KG1 (cell line): ENCODE measurements at regions not wholly inside any gene's neighbourhood (a gene's known extent, or its start where the extent isn't known, plus 50 kb on each side); places are given as distances from the start of the nearest gene placed in this dataset.

Experiments used
- DNase-seq: peaks from one replicate; lab custom pipeline; 2025; lab: John Stamatoyannopoulos, UW

DNA sequence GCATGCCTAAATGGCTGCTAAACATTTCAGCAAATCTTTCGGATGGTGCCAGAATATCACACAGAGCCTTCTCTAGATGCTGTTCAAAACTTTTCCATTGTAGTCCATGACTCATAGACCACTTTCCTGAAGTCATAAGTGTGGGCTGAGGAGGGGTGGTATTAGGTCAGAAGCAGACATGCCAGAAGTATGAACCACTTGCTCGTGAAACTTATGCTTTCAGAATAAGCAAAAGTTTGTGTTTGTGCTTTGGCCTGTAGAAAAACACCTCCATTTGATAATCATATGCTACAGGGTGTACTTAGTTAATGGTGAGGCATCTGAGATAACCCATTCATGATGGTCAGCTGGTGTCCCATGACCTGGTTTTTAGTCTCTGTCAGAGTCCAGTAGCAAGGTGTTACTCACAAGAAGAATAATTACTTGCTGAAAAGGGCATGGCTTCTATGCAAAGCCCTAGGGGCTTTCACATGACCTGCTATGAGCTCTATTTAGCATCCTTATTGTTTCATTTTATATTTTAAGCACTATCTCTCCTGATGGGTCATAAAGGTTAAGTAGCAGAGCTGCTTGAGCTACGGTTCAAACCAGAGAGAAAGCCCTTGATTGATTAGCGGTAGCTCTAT is 183.1 kb upstream of the IVNS1ABP start:
- no peak for DNase-seq

DNA sequence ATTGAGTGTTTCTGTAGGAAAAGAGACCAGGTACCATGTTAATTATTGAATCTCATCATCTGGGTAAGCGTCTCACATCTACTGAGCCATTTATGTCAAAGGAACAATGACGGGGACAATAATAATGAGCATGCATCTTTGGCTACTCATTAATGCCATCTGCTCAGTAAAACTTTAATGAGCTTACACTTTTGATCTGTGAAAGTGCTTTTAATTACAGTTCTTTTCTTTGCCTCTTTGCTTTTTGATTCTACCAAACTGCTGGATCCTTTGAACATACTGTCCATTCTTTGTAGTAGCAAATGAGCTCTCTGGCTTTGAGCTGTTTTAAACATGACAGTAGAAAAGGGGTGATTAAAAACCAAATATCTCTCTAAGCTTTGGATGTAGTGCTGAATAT is 181.2 kb upstream of the IVNS1ABP start:
- DNase-seq, result no peak

DNA sequence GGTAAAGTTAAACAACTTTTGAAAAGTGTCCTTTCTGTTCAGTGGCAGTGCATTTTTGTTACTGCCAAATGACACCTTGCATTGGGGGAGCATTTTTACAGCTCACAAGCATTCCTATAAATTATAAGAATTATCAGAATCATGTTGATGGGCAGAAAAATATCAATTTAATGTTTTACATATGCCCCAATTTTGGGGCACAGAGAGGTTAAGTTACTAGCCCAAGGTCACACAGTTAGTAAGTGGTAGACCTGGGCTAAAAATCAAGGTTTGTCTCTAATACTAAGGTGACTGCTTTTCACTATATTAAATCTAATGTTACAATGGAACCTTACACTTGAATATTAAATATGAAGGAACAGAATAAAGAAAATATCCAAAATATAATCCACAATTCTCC is 180.1 kb upstream of the IVNS1ABP start:
- no peak for DNase-seq

DNA sequence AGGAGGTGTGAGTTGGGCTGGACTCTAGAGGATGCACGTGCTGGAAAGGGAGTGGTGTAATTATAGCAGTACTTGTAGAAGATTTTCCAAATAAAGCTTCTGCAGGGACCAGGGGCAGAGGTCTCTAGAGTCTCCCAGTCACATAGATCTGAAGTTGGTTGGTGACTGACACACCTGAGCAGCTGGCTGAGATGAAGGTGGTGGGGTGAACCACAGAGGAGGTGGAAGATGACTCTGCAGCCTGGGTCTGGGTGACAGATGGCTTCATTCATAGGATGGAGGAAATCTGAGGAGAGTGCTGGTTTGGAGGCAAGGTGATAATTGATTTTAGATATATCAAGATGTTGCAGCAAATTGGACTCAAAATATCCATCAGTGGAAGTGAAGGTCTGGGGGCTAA is 178.9 kb upstream of the IVNS1ABP start:
- no peak for DNase-seq

DNA sequence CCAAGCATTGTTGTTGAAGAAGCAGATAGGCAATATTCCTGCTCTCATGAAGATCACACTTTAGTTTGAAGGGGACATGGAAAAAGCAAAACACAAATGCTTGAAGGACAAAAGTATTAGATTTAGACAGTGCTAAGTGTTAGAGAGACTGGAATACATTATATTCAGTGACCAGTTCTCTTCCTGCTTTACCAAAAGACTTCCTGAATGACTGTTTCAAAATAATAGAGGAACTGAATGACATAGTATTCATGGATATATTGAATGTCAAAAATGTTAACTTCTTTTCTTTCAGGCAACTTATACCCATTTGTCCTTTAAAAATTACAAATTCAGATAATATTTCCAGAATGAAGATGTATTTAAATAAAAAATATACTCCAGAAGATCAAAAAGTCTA is 178.0 kb upstream of the IVNS1ABP start:
- no peak for DNase-seq

DNA sequence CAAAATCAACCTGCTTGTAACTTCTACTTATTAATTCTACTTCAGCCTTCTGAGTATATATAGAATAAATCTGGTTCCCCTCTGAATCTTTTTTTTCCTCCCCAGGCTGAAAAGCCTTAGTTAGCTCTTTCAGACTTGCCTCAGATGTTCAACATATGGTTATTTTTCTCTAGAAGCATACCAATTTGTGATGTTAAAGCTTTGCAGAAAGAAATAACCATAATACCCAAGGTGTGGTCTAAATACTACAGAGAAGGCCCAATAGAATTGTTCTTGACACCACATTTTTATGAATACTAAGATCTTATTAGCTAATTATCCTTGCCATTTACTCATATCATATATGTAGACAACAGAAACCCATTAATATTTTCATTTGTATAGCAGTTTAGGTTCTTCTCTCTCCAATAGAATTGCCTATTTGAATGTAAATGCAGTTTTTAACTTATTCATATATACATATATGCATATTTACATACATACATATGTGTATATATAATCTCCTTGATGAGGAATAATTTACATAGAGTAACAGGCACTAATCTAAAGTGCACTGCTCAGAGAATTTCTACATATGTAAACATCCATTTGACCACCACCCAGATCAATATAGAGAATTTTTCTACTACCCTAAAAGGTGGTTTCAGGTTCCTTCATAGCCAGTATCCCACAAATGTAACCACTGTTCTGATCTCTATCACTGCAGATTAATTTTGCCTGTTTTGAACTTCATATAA is 175.2 kb upstream of the IVNS1ABP start:
- DNase-seq, result no peak

DNA sequence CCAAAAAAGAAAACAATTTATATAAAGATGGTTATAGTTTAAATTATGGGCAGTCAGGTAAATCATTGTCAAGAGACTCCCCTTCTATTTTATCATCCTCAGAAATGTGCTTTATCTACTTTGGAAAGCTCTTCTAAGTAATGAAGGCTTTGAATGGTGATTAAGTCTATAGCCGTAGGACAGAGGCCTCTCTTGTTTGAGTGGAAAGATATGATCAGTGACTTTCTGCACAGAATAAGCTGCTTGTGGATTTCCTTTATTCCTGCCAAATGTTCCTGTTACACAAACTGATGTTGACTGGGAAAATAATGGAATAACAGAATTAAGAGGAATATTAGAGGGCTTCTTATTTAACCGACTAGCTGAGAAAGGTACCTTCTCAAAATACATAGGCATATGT is 174.6 kb upstream of the IVNS1ABP start:
- no peak for DNase-seq

DNA sequence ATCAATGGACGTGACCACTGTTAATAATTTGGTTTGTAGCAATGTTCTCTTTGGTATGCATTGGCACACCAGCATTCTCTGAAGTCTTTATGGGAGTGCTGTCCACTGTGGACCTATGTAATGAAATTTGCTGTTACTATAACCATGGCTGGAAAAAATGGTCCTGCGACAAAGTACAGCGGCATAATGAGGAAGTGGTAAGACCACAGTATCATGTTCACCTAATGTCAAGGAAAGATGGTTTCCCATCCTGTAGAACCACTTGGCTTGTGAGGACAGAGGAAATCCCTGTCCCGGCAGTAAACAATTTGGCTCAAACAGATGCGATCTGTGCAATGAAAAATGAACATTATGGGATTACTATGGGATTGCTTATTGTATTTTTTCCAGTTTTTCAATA is 173.9 kb upstream of the IVNS1ABP start:
- no peak for DNase-seq

DNA sequence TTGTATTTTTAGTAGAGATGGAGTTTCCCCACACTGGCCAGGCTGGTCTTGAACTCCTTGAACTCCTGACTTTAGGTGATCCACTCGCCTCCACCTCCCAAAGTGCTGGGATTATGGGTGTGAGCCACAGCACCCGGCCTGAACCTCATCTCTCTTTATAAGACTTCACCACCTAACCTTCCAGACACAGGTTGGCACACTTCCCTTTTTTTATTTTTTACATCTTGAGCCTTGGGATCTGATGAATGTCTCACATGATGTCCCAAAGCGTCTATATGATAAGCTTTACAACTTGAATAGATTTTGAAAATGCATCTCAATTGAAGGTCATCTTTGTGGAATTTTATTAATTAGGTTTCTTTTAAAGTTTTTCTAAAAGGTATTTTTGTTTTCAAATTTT is 172.4 kb upstream of the IVNS1ABP start:
- DNase-seq, result no peak

DNA sequence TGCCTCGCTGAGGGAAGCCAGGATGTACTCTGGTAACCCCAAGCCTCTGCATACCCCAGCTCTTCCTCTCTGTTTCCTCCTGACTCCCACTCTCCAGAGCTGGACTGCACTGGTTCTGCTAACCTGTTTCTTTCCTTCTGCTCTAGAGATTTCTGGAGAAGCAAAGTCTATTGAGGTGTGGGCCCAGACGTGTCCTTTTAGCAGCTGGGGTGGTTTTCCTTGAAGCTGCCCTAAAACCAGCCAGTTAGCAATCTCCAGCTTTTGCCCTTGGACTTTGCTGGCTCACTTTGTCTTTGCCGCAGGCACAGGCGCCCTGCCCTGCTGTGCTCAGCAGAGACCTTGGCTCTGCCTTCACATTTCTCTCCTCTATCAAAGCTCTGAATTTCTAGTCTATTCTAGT is 171.8 kb upstream of the IVNS1ABP start:
- no peak for DNase-seq

DNA sequence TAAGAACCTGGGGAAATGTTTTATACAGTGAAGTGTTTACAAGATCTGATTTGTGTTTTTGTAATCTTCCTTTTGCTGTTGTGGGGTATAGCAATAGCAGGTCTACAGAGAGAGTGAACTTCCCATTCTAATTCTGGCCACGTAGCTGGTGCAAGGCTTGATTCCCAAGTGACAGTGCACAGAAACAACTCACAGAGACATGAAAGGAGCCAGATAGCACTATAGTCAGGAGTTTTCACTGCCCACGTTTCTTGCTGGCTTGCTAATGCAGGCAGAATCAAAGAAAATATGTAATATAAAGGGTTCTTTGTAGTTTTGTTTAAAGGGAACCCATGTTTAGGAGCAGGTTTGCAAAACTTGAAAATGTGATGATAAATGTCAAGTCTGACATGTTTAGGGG is 170.9 kb upstream of the IVNS1ABP start:
- no peak for DNase-seq

DNA sequence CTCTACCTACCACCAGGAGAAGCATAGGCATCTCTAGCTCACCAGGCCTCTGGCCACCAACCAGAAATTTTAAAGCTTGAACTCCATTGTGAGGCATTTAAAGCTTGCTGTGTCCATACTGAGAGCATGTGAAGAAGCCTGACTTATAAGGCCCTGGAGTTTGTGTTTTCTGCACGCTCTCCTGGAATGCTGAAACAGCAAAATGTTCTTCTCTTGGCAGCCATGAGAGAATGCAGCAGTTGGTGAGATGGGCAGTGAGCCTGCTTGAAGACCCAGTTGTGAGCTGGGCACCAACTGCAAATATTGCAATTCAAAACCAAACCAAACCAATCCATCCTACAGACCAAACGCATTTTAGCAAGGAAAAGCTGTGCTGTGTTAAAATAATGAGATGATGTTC is 170.0 kb upstream of the IVNS1ABP start:
- DNase-seq, result no peak

DNA sequence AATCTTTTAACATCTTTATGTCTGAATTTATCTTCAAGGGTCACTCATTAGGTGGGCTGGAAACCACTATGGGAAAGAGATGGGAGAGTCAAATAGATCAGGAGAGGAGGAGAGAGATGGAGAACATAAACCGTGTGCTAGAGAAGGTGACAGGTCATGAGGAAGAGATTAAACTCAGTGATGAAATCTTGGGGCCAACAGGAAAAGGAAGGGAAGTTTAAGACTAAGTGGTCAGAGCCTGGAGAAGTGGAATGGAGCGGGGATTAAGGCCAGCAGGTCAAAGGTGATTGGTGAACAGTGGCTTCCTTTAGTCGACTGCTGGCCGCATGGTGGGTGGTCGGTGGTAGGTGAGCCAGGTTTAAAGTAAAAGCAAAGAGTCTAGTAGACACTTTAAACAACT is 169.3 kb upstream of the IVNS1ABP start:
- DNase-seq, result no peak

DNA sequence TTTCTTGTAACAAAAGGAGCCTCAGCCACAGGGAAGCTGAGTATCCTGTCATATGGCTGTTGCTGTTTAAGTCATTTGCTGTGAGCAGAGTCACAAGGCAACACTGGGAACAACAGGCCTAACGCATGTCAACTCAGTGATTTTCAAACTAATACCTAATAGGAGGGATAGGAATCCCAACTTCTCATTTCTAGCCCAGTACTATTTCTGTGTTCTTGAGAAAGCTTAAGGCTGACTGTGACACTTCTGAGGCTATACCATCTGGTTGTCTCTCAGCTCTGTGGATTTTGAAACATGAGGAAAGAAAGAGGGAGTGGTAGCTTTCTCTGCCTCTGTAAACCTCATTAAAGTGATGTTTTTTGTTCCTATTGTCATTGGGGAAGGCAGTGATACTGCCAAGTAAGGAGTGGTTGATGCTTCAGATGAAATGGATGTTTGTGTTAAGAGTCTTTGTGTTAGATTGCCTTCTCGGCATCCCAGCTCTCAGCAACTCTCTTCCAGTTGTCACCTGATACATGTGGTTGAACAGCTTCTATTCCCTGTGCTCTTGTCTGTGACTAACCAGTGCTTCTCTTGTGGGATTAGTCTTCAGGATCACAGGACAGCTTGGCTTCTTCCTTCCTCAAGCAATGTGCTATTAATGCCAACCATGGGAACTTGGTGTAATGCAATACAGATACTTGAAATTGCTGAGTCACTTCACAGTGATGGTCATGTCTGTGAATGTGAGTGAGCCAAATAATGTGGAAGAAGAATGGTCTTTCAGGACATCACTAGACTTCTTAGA is 166.8 kb upstream of the IVNS1ABP start:
- no peak for DNase-seq

DNA sequence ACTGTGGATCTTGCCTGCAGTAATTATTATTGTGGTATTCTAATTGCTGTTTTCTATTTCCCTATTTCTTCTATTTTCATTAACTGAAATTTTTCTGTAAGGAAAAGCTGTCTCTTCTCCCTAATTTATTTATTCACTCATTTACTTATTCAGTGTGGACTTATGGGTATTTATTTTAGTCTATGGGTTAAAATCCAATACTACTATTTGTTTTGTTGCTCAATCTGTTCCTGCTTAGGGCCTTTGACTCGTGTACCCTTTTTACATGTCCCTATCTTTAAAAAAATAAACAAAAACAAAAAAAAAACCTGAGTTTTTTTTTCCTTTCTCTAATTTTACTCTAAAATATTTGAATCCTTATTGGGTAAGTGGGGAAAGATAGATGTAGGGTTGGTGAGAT is 166.2 kb upstream of the IVNS1ABP start:
- DNase-seq, result no peak

DNA sequence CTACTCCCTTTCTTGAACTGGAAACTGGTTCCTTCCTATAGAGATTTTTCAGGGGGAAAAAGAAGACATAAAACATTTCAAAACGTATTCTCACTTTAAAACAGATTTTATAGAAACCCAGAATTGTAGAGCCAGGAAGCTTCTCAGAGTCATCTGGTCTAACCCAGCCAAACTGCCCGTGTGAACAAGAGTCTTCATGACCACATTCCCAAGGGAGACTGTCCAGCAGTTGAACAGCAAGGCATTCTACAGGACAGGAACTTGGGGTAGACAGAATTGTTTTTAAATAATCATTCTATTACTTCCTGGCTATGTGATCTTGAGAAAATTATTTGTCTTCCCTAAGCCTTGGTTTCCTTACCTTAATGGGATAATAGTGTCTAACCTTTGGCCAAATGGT is 163.5 kb upstream of the IVNS1ABP start:
- DNase-seq, result no peak

DNA sequence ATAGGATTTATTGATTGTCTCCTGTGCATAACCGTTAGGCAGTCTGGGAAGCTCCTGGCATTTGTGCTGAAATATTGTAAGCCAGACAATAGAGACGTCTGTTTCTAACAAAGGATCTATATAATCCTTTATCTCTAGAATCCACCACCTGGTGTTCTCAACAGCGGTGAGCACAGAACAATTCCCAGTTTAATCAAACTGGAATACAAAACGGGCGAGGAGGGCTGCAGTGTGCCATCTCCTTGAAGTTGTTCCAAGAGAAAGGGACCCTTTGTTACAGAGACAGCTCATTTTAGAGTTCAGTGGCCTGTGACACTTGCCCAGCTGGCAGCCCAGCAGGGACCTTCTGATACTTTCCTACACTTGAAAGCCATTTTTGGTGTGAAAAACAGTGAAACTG is 162.8 kb upstream of the IVNS1ABP start:
- DNase-seq, result no peak

DNA sequence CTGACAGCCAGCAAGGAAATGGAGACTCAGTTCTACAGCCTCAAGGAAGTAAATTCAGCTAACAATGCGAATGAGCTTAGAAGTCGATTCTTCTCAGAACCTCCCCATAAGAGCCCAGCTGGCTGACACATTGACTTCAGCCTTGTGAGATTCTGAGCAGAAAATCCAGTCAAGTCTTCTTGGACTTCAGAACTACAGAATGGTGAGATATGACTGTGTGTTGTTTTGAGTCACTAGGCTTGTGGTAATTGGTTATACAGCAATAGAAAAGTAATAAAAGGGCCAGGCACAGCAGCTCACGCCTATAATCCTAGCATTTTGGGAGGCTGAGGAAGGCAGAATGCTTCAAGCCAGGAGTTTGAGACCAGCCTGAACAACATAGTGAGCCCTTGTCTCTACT is 161.8 kb upstream of the IVNS1ABP start:
- no peak for DNase-seq

DNA sequence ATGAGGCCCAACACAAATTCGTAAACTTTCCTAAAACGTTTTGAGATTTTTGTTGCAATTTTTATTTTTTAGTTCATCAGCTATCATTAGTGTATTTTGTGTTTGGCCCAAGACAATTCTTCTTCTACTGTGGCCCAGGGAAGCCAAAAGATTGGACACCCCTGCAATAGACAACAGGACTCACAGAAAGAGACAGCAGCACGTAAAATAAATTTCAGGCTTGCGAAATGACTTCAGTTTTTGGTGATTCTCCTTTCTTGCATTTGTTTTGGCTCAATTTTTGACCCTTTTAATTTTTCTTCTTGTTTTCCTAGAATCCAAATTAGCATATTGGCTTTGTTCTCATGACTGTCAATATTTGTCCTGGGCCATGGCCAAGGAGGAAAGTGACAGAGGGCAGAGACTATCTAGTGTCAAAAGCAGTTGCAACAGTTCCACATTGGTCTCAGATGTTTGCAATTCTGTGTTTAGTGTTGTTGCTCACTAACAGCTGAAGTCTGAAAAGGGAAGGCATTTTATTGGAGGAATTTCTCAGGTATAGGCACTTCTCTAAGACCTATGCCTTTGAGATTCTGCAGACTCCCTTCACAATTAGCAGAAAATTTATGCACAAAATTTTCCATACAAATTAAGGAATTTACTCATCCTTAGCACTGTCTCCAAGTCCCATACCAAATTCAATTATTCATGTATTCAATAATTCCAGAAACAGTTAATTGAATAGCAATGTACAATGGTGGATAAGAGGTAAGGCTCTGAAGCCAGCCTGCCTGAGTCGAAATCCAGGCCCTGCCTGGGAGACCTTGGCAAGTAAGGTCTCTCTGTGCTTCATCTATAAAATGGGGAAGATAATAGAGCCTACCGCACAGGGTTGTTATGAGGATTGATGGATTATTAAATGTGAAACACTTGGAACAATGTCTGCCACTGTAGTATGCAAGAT is 160.9 kb upstream of the IVNS1ABP start:
- no peak for DNase-seq

DNA sequence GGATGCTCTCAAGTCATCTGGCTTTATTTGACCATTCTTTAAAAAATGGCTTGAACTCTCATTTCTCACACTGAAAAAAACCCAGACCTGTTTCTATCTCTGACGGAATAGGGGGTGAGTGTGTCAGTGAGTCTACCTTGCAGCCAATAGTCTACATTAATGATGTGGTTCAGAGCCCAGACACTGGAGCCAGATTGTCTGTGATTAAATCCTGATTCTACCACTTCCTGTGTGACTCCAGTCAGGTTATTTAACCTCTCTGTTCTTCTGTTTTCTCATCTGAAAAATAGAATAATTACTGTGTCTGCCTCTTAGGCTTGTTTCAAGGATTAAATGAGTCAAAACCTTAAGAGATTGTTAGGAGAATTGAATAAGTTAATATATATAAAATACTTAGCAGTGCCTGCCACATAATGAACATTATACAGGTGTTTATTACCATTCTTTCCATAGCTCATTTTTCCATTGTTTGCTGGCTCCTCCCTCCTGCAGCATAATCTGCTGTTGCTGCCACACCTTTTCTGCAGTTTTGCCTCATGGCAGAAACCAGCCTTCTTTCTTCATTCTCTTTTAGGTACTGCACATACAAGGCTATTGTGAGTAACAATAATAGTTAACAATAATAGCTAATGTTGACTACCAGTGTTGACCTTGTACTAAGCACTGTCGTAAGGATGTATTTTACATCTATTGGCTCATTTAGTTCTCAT is 157.6 kb upstream of the IVNS1ABP start:
- no peak for DNase-seq

DNA sequence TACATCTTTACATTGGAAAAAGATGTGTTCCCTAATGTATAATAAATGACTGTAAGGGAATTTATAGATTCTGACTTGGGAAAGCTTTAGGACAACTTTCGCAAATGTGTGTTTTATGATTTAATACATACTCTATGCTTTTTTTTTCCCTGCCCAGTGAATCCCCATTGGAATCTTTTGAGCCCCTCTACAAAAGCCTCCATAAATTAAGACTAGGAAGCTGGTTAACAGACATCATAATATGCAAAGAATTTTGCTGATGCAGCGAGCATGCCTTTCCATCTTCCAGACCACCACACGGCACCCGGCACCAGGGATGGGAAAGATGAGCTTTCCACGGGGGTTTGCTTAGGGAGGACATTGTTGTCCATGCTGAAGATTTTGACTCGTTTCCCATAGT is 156.1 kb upstream of the IVNS1ABP start:
- no peak for DNase-seq

DNA sequence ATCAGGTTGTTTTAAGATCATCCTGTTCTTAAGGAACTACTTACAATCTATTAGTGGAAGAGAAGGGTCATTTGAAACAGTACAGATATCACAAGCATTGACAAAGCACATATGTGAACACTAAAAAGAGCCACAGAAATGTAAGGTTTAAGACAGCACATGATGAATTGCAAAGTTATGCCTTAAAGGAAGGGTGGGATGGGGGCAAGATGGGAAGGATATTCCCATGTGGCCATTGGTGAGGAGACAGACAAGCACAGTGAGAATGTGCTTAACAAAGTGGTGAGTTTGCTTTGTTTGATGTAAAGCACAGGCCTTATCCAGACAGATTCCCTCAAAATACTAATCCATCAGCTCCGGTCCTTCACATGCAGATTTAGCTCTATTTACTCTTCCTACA is 151.6 kb upstream of the IVNS1ABP start:
- DNase-seq, result no peak
